NCI-H1436 (cell line): ENCODE measurements at regions not wholly inside any gene's neighbourhood (a gene's known extent, or its start where the extent isn't known, plus 50 kb on each side); places are given as distances from the start of the nearest gene placed in this dataset.
"Not testable (repeated sequence)": the region's sequence is repeated elsewhere in the genome, so short reads cannot be mapped to it uniquely, and the experiment has no call there.

ENCODE experiments used
- DNase-seq: peaks from one replicate; lab custom pipeline; 2025; lab: John Stamatoyannopoulos, UW

GRCh38 chr1:96074876-96075577 is 646.6 kb upstream of the PTBP2 start:
- no peak for DNase-seq

- DNase-seq: no peak
Observed at GRCh38 chr1:96075704-96076455, 645.7 kb upstream of the PTBP2 start.

- DNase-seq: no peak
Observed at GRCh38 chr1:96076589-96076988, 645.0 kb upstream of the PTBP2 start.

- no peak for DNase-seq
Observed at GRCh38 chr1:96079581-96079980, 642.0 kb upstream of the PTBP2 start.

- no peak for DNase-seq
Observed at GRCh38 chr1:96080925-96081324, 640.7 kb upstream of the PTBP2 start.

- DNase-seq: no peak
Observed at GRCh38 chr1:96087719-96088118, 633.9 kb upstream of the PTBP2 start.

- no peak for DNase-seq
Observed at GRCh38 chr1:96090134-96090533, 631.5 kb upstream of the PTBP2 start.

GRCh38 chr1:96095849-96096612 is 625.6 kb upstream of the PTBP2 start:
- peak; percentile 31 for DNase-seq

GRCh38 chr1:96096613-96097321 is 624.8 kb upstream of the PTBP2 start:
- DNase-seq: no peak

- DNase-seq: no peak
Observed at GRCh38 chr1:96104506-96104905, 617.1 kb upstream of the PTBP2 start.

- peak; percentile 14 for DNase-seq
Observed at GRCh38 chr1:96104906-96105305, 616.7 kb upstream of the PTBP2 start.

GRCh38 chr1:96116731-96117130 is 604.9 kb upstream of the PTBP2 start:
- DNase-seq: no peak

- peak; percentile 2 for DNase-seq
Observed at GRCh38 chr1:96130432-96130831, 591.2 kb upstream of the PTBP2 start.

- DNase-seq: no peak
Observed at GRCh38 chr1:96144636-96145035, 576.9 kb upstream of the PTBP2 start.

- no peak for DNase-seq
Observed at GRCh38 chr1:96145492-96145891, 576.1 kb upstream of the PTBP2 start.

GRCh38 chr1:96152957-96153356 is 568.6 kb upstream of the PTBP2 start:
- DNase-seq: not testable (repeated sequence)

- no peak for DNase-seq
Observed at GRCh38 chr1:96157101-96157500, 564.5 kb upstream of the PTBP2 start.

GRCh38 chr1:96159379-96159778 is 562.2 kb upstream of the PTBP2 start:
- no peak for DNase-seq

GRCh38 chr1:96164053-96164452 is 557.5 kb upstream of the PTBP2 start:
- DNase-seq: no peak

- DNase-seq: no peak
Observed at GRCh38 chr1:96178053-96178452, 543.5 kb upstream of the PTBP2 start.

GRCh38 chr1:96183485-96183884 is 538.1 kb upstream of the PTBP2 start:
- DNase-seq: no peak

- no peak for DNase-seq
Observed at GRCh38 chr1:96183928-96184327, 537.7 kb upstream of the PTBP2 start.
